Muscle of leg (tissue), 3 donors: ENCODE measurements at regions not wholly inside any gene's neighbourhood (a gene's known extent, or its start where the extent isn't known, plus 50 kb on each side); places are given as distances from the start of the nearest gene placed in this dataset.
"Not testable (repeated sequence)": the region's sequence is repeated elsewhere in the genome, so short reads cannot be mapped to it uniquely, and the experiment has no call there.

Experiments used
- DNase-seq: peaks from one replicate; pipeline ENCODE4 v3.0.0; 2013
- H3K27ac ChIP-seq: one replicate; pipeline ENCODE4 v1.5.1; 2013; ENCODE audit warnings: mild to moderate bottlenecking, low read length, control low read depth
- H3K27me3 ChIP-seq: one replicate; pipeline ENCODE4 v1.6.1; 2013; ENCODE audit warnings: low read length; ENCODE audit not compliant: control insufficient read depth, insufficient read depth
- H3K36me3 ChIP-seq: one replicate; pipeline ENCODE4 v1.6.1; 2013; ENCODE audit warnings: low read length; ENCODE audit not compliant: control insufficient read depth, insufficient read depth
- H3K4me1 ChIP-seq: one replicate; pipeline ENCODE4 v1.6.1; 2013; ENCODE audit warnings: low read length; ENCODE audit not compliant: control insufficient read depth, insufficient read depth
- H3K4me3 ChIP-seq: one replicate; pipeline ENCODE4 v1.5.1; 2013; ENCODE audit warnings: low read length, control low read depth
- H3K9me3 ChIP-seq: replicated peaks from 2 replicates; pipeline ENCODE4 v1.6.1; 2013; ENCODE audit warnings: low read depth, low read length; ENCODE audit not compliant: control insufficient read depth
- WGBS: methylation state at CpG from one replicate; pipeline ENCODE4 v1.1.5; 2013; ENCODE audit warnings: missing lambda C conversion rate; ENCODE audit not compliant: insufficient coverage; 5-methylcytosine and 5-hydroxymethylcytosine counted together

DNA sequence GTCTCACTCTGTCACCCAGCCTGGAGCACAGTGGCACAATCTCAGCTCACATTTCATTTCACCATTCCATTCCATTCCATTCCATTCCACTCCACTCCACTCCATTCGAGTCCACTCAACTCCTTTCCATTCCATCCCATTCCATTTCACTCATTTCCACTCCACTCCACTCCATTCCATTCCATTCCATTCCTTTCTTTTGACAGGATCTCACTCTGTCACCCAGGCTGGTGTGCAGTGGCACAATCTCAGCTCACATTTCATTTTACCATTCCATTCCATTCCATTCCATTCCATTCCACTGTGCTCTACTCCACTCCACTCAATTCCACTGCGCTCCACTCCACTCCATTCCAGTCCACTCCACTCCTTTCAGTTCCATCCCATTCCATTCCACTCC lies 639.6 kb downstream of the TP53TG3F start:
- peaks cover 37% of the 10 kb centered on the region for H3K9me3 ChIP-seq
- not testable (repeated sequence) for H3K4me3 ChIP-seq

More for the DNA sequence above, 639.6 kb downstream of the TP53TG3F start:
- not testable (repeated sequence) for H3K27ac ChIP-seq, DNase-seq, H3K4me1 ChIP-seq, H3K36me3 ChIP-seq, H3K27me3 ChIP-seq
- WGBS = 48% methylated on average over 2 of the region's 2 CpGs
